ENCODE measurements at regions not wholly inside any gene's neighbourhood (a gene's known extent, or its start where the extent isn't known, plus 50 kb on each side); places are given as distances from the start of the nearest gene placed in this dataset.

DNA sequence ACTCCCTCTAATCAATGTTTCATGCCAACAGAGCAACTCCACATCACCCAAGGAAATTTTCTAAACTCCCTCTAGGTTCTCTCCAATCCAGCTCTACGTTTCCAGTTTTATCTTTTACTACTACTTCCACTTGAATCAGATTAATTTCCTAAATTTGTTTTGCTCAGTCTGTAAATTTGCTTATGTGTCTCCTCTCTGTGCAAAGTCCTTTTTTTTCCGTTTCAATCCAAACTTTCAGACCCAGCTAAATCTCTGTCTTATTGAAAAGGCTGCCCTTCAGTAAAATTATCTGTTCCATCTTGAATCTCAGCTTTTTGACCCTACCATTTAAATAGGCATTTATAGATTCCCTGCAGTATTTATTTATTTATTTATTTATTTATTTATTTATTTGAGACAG lies 61.4 kb upstream of the COX10 start:
- TF ChIP-seq LEF1 (IDR thresholded peaks at IDR 0.05; ENCODE audit: borderline replicate concordance) (no peak), SP1 (IDR thresholded peaks at IDR 0.05) (no peak), SUZ12 (IDR thresholded peaks at IDR 0.05) (no peak), FOXM1 (IDR thresholded peaks at IDR 0.05; ENCODE audit: borderline replicate concordance) (no peak), TARDBP (IDR thresholded peaks at IDR 0.05) (no peak)
